Upper lobe of right lung (tissue), 1 donor: ENCODE measurements at regions not wholly inside any gene's neighbourhood (a gene's known extent, or its start where the extent isn't known, plus 50 kb on each side); places are given as distances from the start of the nearest gene placed in this dataset.

ENCODE experiments used
- ATAC-seq: fragments of 200-7000 bp; cut with Tn5 transposase; one replicate; pipeline ENCODE4 v1.9.1; 2020; ENCODE audit warnings: mild to moderate bottlenecking, moderate library complexity
- DNase-seq: peaks from one replicate; pipeline ENCODE4 v3.0.0-alpha.2; 2020
- H3K27ac ChIP-seq: fragments of 200-600 bp; one replicate; pipeline ENCODE4 v1.8.0; 2022
- H3K27me3 ChIP-seq: fragments of 200-600 bp; one replicate; pipeline ENCODE4 v1.8.0; 2022; ENCODE audit warnings: mild to moderate bottlenecking
- H3K36me3 ChIP-seq: fragments of 200-600 bp; one replicate; pipeline ENCODE4 v1.8.0; 2022
- H3K4me1 ChIP-seq: fragments of 200-600 bp; one replicate; pipeline ENCODE4 v1.8.0; 2022
- H3K4me3 ChIP-seq: fragments of 200-600 bp; one replicate; pipeline ENCODE4 v1.8.0; 2022; ENCODE audit warnings: mild to moderate bottlenecking
- H3K9me3 ChIP-seq: fragments of 200-600 bp; one replicate; pipeline ENCODE4 v1.8.0; 2022
- CTCF ChIP-seq: fragments of 200-600 bp; IDR thresholded peaks from one replicate; pipeline ENCODE4 v1.8.0; 2022; ENCODE audit warnings: antibody characterized with exemption
- intact Hi-C: fragments of 100-400 bp; cut with DNase I; formaldehyde crosslinking; loops from one replicate; pipeline ENCODE4 v1.11.0; 2022
- donor health status: DM: no; HTN: yes; CAD: no; lungs with severe emphysema.

- H3K27ac ChIP-seq: no peak overlapping the region
- H3K4me3 ChIP-seq: no peak overlapping the region
- no peaks in the 10 kb centered on the region for H3K27me3 ChIP-seq
- peak; percentile 54 for TF ChIP-seq CTCF
- H3K36me3 ChIP-seq: no peaks in the 10 kb centered on the region
- no peaks in the 10 kb centered on the region for H3K4me1 ChIP-seq
- ATAC-seq (peak; percentile 44), DNase-seq (no peak)
- no peaks in the 10 kb centered on the region for H3K9me3 ChIP-seq
- intact Hi-C loops: no loop called here
Measured at GRCh38 chr6:141677598-141678211, 455.0 kb upstream of the GJE1 start.

- Histone ChIP-seq H3K4me1 (no peaks in the 10 kb centered on the region), H3K27me3 (no peaks in the 10 kb centered on the region), H3K27ac (no peak overlapping the region), H3K9me3 (no peaks in the 10 kb centered on the region), H3K36me3 (no peaks in the 10 kb centered on the region), H3K4me3 (no peak overlapping the region)
- DNase-seq (no peak), ATAC-seq (no peak)
- TF ChIP-seq CTCF: peak; percentile 15
- intact Hi-C loops: no loop called here
Measured at GRCh38 chr6:141675957-141676356, 456.8 kb upstream of the GJE1 start.

GRCh38 chr6:141669141-141669540 lies 463.6 kb upstream of the GJE1 start:
- DNase-seq: no peak
- no peaks in the 10 kb centered on the region for H3K27me3 ChIP-seq
- ATAC-seq: no peak
- no peak for TF ChIP-seq CTCF
- no peaks in the 10 kb centered on the region for H3K36me3 ChIP-seq
- H3K4me3 ChIP-seq: no peak overlapping the region
- no peaks in the 10 kb centered on the region for H3K9me3 ChIP-seq
- intact Hi-C loops: no loop called here
- H3K27ac ChIP-seq: no peak overlapping the region
- no peaks in the 10 kb centered on the region for H3K4me1 ChIP-seq

GRCh38 chr6:141667580-141668309 lies 465.0 kb upstream of the GJE1 start:
- DNase-seq (no peak), ATAC-seq (no peak)
- H3K36me3 ChIP-seq: no peaks in the 10 kb centered on the region
- intact Hi-C loops: no loop called here
- H3K27me3 ChIP-seq: no peaks in the 10 kb centered on the region
- no peak for TF ChIP-seq CTCF
- H3K9me3 ChIP-seq: no peaks in the 10 kb centered on the region
- H3K4me3 ChIP-seq: no peak overlapping the region
- no peak overlapping the region for H3K27ac ChIP-seq
- no peaks in the 10 kb centered on the region for H3K4me1 ChIP-seq

- Histone ChIP-seq H3K27ac (no peak overlapping the region), H3K27me3 (no peaks in the 10 kb centered on the region), H3K9me3 (no peaks in the 10 kb centered on the region), H3K4me1 (no peaks in the 10 kb centered on the region), H3K36me3 (no peaks in the 10 kb centered on the region), H3K4me3 (no peak overlapping the region)
- intact Hi-C loops: no loop called here
- no peak for DNase-seq
- ATAC-seq: no peak
- no peak for TF ChIP-seq CTCF
Measured at GRCh38 chr6:141666187-141666586, 466.5 kb upstream of the GJE1 start.
